GM12878 (cell line): ENCODE measurements at regions not wholly inside any gene's neighbourhood (a gene's known extent, or its start where the extent isn't known, plus 50 kb on each side); places are given as distances from the start of the nearest gene placed in this dataset.

Source experiments
- ATAC-seq: fragments of 200-7000 bp; cut with Tn5 transposase; 3 replicates; pipeline ENCODE4 v1.9.1; 2020; ENCODE audit warnings: mild to moderate bottlenecking, moderate library complexity
- BruUV-seq: library from RNA; stranded (reverse); fragments of 400-500 nt; replicated peaks from 2 replicates; lab custom pipeline; 2021; lab: Mats Ljungman, UMichigan
- CTCF ChIA-PET: fragments of 300-600 bp; sonication (Branson Sonifier 250); formaldehyde crosslinking; extraction: SDS; loops from one replicate; lab custom pipeline; 2021; ENCODE audit warnings: inconsistent platforms; lab: Yijun Ruan, JAX
- POLR2A ChIA-PET: fragments of 350-600 bp; formaldehyde crosslinking; extraction: SDS; loops from one replicate; lab custom pipeline; 2021; ENCODE audit warnings: inconsistent platforms; lab: Charles Lee
- RAD21 ChIA-PET: fragments of 300-600 bp; sonication (Branson Sonifier 250); formaldehyde crosslinking; loops from one replicate; lab custom pipeline; 2023; ENCODE audit warnings: antibody characterized with exemption; ENCODE audit not compliant: unreplicated experiment; lab: Charles Lee
- SMC1A ChIA-PET: fragments of 300-600 bp; sonication (Branson Sonifier 250); formaldehyde crosslinking; loops from one replicate; lab custom pipeline; 2023; ENCODE audit not compliant: unreplicated experiment, uncharacterized antibody; lab: Charles Lee
- DNase-seq: peaks from one replicate; pipeline ENCODE4 v3.0.0-alpha.2; 2011; ENCODE audit warnings: low read depth, low spot score
- FAIRE-seq: peaks from 3 replicates; lab custom pipeline; 2011; peaks lifted over from hg19 to GRCh38; lab: Jason Lieb, UNC
- H2AFZ ChIP-seq: 2 replicates; pipeline ENCODE4 v1.6.0; 2011; ENCODE audit warnings: low read depth, low read length, control low read depth; ENCODE audit not compliant: control insufficient read depth
- H3K27ac ChIP-seq: 2 replicates; pipeline ENCODE4 v1.5.1; 2011; ENCODE audit warnings: control low read depth; ENCODE audit not compliant: control insufficient read depth, insufficient read depth
- H3K27me3 ChIP-seq, 2 experiments: replicated peaks in 1 of 2; 2 replicates each; pipeline versions ENCODE4 v1.6.0 to v1.6.1; 2011; ENCODE audit warnings: low read length in 1 of 2; ENCODE audit not compliant: control insufficient read depth in 2 of 2, insufficient read depth in 2 of 2
- H3K36me3 ChIP-seq, 2 experiments: 2 replicates each; pipeline ENCODE4 v1.5.1; 2011; ENCODE audit warnings: low read length in 1 of 2; ENCODE audit not compliant: control insufficient read depth in 2 of 2, insufficient read depth in 2 of 2
- H3K4me1 ChIP-seq: 2 replicates; pipeline ENCODE4 v1.6.1; 2011; ENCODE audit warnings: mild to moderate bottlenecking, low read length, moderate library complexity, mixed read lengths; ENCODE audit not compliant: control insufficient read depth, insufficient read depth
- H3K4me2 ChIP-seq: 2 replicates; pipeline ENCODE4 v1.6.0; 2011; ENCODE audit warnings: control low read depth; ENCODE audit not compliant: control insufficient read depth, insufficient read depth
- H3K4me3 ChIP-seq: fragments of 200-600 bp; sonication (generic); 2 replicates; pipeline ENCODE4 v1.5.1; 2016
- H3K79me2 ChIP-seq: 2 replicates; pipeline ENCODE4 v1.6.0; 2011; ENCODE audit warnings: low read length; ENCODE audit not compliant: control insufficient read depth, insufficient read depth
- H3K9ac ChIP-seq: 2 replicates; pipeline ENCODE4 v1.8.0; 2011; ENCODE audit warnings: low read length, control low read depth, mixed read lengths; ENCODE audit not compliant: control insufficient read depth, insufficient read depth
- H3K9me3 ChIP-seq: replicated peaks from 3 replicates; pipeline ENCODE4 v1.5.1; 2011; ENCODE audit warnings: mild to moderate bottlenecking, low read length; ENCODE audit not compliant: control insufficient read depth, insufficient read depth
- H4K20me1 ChIP-seq: 2 replicates; pipeline ENCODE4 v1.6.0; 2011; ENCODE audit not compliant: control insufficient read depth, insufficient read depth
- ATF7 ChIP-seq: fragments of 450-650 bp; IDR thresholded peaks from 2 replicates; pipeline ENCODE4 v1.6.1; 2016; ENCODE audit warnings: low read depth, mild to moderate bottlenecking
- BCL3 ChIP-seq: IDR thresholded peaks from 2 replicates; pipeline ENCODE4 v1.6.1; 2011; ENCODE audit warnings: borderline replicate concordance, low read depth, mild to moderate bottlenecking, moderate library complexity, low read length; ENCODE audit not compliant: insufficient read depth, poor library complexity, severe bottlenecking
- CREB1 ChIP-seq: IDR thresholded peaks from 2 replicates; pipeline ENCODE4 v1.6.1; 2012; ENCODE audit warnings: low read depth, mild to moderate bottlenecking, inconsistent platforms
- EP300 ChIP-seq, 2 experiments: fragments of 150-350 bp in 1 of 2; IDR thresholded peaks; 2 replicates each; pipeline ENCODE4 v1.6.1; 2011 to 2012; ENCODE audit warnings: low read depth in 2 of 2, low read length in 2 of 2, borderline replicate concordance in 1 of 2, improper control_type of control experiment in 1 of 2, inconsistent platforms in 1 of 2; ENCODE audit not compliant: control insufficient read depth in 1 of 2
- ESRRA ChIP-seq: IDR thresholded peaks from 2 replicates; pipeline ENCODE4 v1.6.1; 2012; ENCODE audit warnings: mild to moderate bottlenecking, low read length, improper control_type of control experiment
- GABPA ChIP-seq: IDR thresholded peaks from 2 replicates; pipeline ENCODE4 v1.6.1; 2014; ENCODE audit warnings: antibody characterized with exemption, low read depth, mild to moderate bottlenecking, inconsistent platforms
- IRF3 ChIP-seq: fragments of 450-650 bp; IDR thresholded peaks from 2 replicates; pipeline ENCODE4 v1.6.1; 2014; ENCODE audit warnings: mild to moderate bottlenecking
- JUNB ChIP-seq: IDR thresholded peaks from 2 replicates; pipeline ENCODE4 v1.6.1; 2016; ENCODE audit warnings: antibody characterized with exemption, mild to moderate bottlenecking
- MAX ChIP-seq: IDR thresholded peaks from 2 replicates; pipeline ENCODE4 v1.6.1; 2012; ENCODE audit warnings: low read depth, low read length, improper control_type of control experiment
- NFXL1 ChIP-seq: fragments of 450-650 bp; IDR thresholded peaks from 2 replicates; pipeline ENCODE4 v1.6.1; 2017; ENCODE audit warnings: antibody characterized with exemption, mild to moderate bottlenecking, borderline replicate concordance
- SIN3A ChIP-seq: IDR thresholded peaks from 2 replicates; pipeline ENCODE4 v1.6.1; 2012; ENCODE audit warnings: low read depth, low read length, improper control_type of control experiment
- SIX5 ChIP-seq: IDR thresholded peaks from 2 replicates; pipeline ENCODE4 v1.6.1; 2011; ENCODE audit warnings: mild to moderate bottlenecking, low read depth, low read length, moderate library complexity; ENCODE audit not compliant: severe bottlenecking
- SREBF2 ChIP-seq: IDR thresholded peaks from 2 replicates; pipeline ENCODE4 v1.6.1; 2012; ENCODE audit warnings: mild to moderate bottlenecking, low read length
- ZBED1 ChIP-seq: IDR thresholded peaks from 2 replicates; pipeline ENCODE4 v1.6.1; 2016; ENCODE audit warnings: borderline replicate concordance
- ZNF687 ChIP-seq: fragments of 450-650 bp; IDR thresholded peaks from 2 replicates; pipeline ENCODE4 v1.6.1; 2017; ENCODE audit warnings: mild to moderate bottlenecking, moderate library complexity
- ZSCAN29 ChIP-seq: fragments of 450-650 bp; IDR thresholded peaks from 2 replicates; pipeline ENCODE4 v1.6.1; 2017; ENCODE audit warnings: mild to moderate bottlenecking, moderate library complexity
- WGBS: methylation state at CpG from one replicate; pipeline ENCODE4 v1.1.6; 2016; ENCODE audit warnings: low lambda C conversion rate; ENCODE audit not compliant: insufficient replicate concordance, insufficient coverage; ENCODE audit errors: missing lambda C conversion rate; 5-methylcytosine and 5-hydroxymethylcytosine counted together
- in situ Hi-C: fragments of 300-500 bp; cut with MboI; formaldehyde crosslinking; loops from 9 replicates; pipeline ENCODE4 v1.14.3; 2018; ENCODE audit warnings: mixed read lengths
- intact Hi-C: fragments of 100-400 bp; cut with micrococcal nuclease; formaldehyde crosslinking; loops from one replicate; pipeline ENCODE4 v1.14.2; 2022; ENCODE audit not compliant: unreplicated experiment

DNA sequence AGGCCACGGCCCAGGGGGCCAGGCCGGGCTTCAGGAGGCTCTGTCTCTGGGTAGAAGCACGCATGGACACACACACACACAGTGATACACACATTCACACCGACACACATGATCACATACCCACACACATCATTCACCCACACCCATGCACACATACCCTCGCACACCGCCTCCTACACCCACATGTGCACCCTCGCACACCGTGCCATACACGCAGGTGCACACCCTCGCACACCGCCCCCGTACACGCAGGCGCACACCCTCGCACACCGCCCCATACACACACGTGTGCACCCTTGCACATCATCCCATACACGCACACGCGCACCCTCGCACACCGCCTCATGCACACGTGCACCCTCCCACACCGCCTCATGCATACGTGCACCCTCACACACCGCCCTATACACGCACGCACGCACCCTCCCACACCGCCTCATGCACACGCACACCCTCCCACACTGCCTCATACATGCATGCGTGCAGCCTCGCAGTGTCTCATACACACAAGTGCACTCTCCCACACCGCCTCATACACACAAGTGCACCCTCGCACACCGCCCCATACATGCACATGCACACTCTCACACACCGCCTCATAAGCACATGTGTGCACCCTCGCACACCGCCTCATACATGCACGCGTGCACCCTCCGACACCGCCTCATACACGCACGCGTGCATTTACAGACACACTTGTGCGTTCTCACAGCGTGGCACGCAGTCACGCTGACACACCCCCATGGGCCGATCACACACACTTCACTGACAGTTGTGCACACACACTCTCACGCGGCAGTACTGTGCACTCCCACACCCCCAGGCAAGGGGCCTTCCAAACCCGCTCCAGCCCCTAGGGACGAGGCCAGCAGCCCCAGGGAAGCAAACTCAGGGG, 128.1 kb downstream of the SIK1 start:
- Histone ChIP-seq H3K9ac (no peak overlapping the region), H3K9me3 (peaks cover 5% of the 10 kb centered on the region; the same call in 2 of the 3 replicates), H3K27me3 (peaks cover 1 to 6% of the 10 kb centered on the region in 2 experiments; a peak in 3 of 4 replicates), H3K79me2 (no peaks in the 10 kb centered on the region), H3K4me1 (no peaks in the 10 kb centered on the region), H3K4me3 (no peak overlapping the region), H3K27ac (no peak overlapping the region), H3K4me2 (no peak overlapping the region), H2AFZ (no peak overlapping the region), H4K20me1 (no peaks in the 10 kb centered on the region), H3K36me3 (no peaks in the 10 kb centered on the region)
- RAD21 ChIA-PET = no interaction called here
- CTCF ChIA-PET = no interaction called here
- no TSS peak for BruUV-seq
- 84% methylated on average over 55 of the region's 55 CpGs for WGBS
- SMC1A ChIA-PET = no interaction called here
- in situ Hi-C loops (no loop called here), intact Hi-C loops (no loop called here)
- ATAC-seq (no peak), DNase-seq (no peak), FAIRE-seq (no peak)
- POLR2A ChIA-PET = no interaction called here
- TF ChIP-seq SIN3A (no peak), ESRRA (no peak), SREBF2 (no peak), NFXL1 (no peak), CREB1 (no peak), GABPA (no peak), ATF7 (no peak), ZBED1 (no peak), ZSCAN29 (no peak), ZNF687 (no peak), IRF3 (no peak), JUNB (no peak), SIX5 (no peak), EP300 (IDR thresholded peaks at IDR 0.05; ENCODE audit: borderline replicate concordance in 1 of 2, control insufficient read depth in 1 of 2, low read depth in 2 of 2, low read length in 2 of 2) (no peak), MAX (no peak), BCL3 (peak; percentile 93)
